HUES6 (cell line): ENCODE measurements at regions not wholly inside any gene's neighbourhood (a gene's known extent, or its start where the extent isn't known, plus 50 kb on each side); places are given as distances from the start of the nearest gene placed in this dataset.

Experiments
- H3K27ac ChIP-seq: 2 replicates; pipeline ENCODE4 v1.7.0; 2013; ENCODE audit warnings: low read depth, mild to moderate bottlenecking, low read length, inconsistent platforms
- H3K27me3 ChIP-seq: 2 replicates; pipeline ENCODE4 v1.6.1; 2013; ENCODE audit warnings: low read length; ENCODE audit not compliant: control insufficient read depth, insufficient read depth
- H3K36me3 ChIP-seq: 2 replicates; pipeline ENCODE4 v1.6.1; 2013; ENCODE audit warnings: low read length; ENCODE audit not compliant: control insufficient read depth, insufficient read depth
- H3K4me1 ChIP-seq: 2 replicates; pipeline ENCODE4 v1.6.1; 2013; ENCODE audit warnings: low read length; ENCODE audit not compliant: control insufficient read depth, insufficient read depth
- H3K4me3 ChIP-seq: 2 replicates; pipeline ENCODE4 v1.5.1; 2013; ENCODE audit warnings: low read depth, low read length
- H3K9ac ChIP-seq: one replicate; pipeline ENCODE4 v1.6.1; 2013; ENCODE audit warnings: mild to moderate bottlenecking, low read length
- H3K9me3 ChIP-seq: 2 replicates; pipeline ENCODE4 v1.6.1; 2013; ENCODE audit warnings: low read depth, low read length; ENCODE audit not compliant: control insufficient read depth, insufficient read depth

DNA sequence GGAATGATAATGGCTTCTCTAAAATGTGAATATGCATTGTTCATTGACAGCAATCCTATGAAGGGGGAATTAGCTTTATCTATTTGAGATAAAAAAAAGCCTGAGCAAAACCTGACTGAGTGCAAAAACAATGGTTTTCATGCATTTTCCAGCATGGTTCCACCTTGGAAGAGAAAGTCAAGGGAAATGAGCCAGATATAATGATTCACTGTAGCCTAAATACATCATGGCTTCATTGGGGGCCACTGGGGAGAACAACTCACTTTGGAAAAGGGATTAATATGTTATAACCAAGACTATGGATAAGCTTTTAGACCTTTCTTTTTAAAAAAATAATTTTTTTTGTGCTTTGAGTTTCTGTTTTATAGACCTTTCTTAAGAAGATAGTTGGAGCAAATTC, 679.7 kb downstream of the NYAP2 start:
- Histone ChIP-seq H3K4me1 (no peaks in the 10 kb centered on the region), H3K9me3 (peaks cover 5% of the 10 kb centered on the region), H3K4me3 (no peak overlapping the region), H3K27me3 (no peaks in the 10 kb centered on the region), H3K27ac (no peak overlapping the region), H3K9ac (no peak overlapping the region), H3K36me3 (no peaks in the 10 kb centered on the region)

GRCh38 chr2:226078666-226079065, 679.2 kb downstream of the NYAP2 start:
- H3K9ac ChIP-seq: no peak overlapping the region
- no peaks in the 10 kb centered on the region for H3K36me3 ChIP-seq
- no peaks in the 10 kb centered on the region for H3K9me3 ChIP-seq
- no peaks in the 10 kb centered on the region for H3K27me3 ChIP-seq
- no peak overlapping the region for H3K27ac ChIP-seq
- no peak overlapping the region for H3K4me3 ChIP-seq
- no peaks in the 10 kb centered on the region for H3K4me1 ChIP-seq

DNA sequence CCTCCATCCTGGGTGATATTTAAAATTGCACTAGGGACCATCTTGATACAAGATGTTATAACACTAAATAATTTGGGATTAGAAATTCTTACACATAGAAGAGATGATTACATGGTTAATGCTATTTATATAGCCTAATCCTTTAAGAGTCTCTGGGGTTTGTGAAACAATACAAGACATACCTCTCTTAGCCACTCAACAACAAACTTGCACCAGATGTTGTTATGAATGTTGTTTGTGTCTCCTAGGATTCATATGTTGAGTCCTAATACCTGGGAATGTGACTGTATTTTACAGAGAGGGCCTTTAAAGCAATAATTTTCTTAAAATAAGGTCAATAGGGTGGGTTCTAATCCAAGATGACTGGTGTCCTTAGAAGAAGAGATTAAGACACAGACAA, 678.3 kb downstream of the NYAP2 start:
- Histone ChIP-seq H3K9ac (no peak overlapping the region), H3K27ac (no peak overlapping the region), H3K36me3 (no peaks in the 10 kb centered on the region), H3K4me3 (no peak overlapping the region), H3K4me1 (no peaks in the 10 kb centered on the region), H3K9me3 (no peaks in the 10 kb centered on the region), H3K27me3 (no peaks in the 10 kb centered on the region)

DNA sequence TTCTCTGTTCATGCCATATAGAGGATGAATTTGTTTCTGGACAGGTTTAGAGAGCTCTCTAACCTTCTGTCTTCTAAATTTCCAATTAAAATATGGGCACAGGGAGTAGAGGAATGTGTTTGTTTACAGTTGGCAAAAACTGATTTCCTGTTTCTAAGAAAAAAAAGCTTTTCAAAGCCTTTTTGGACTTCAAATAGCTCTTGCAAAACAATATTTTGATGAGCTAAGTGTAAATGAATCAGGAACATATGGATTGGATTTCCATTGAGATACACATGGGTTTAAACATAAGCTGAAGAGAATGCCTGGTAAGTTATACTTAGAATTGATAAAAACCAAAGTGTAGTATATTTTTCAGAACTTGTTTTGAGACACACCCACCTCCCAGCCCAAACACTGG, 677.5 kb downstream of the NYAP2 start:
- H3K4me3 ChIP-seq: no peak overlapping the region
- no peak overlapping the region for H3K27ac ChIP-seq

DNA sequence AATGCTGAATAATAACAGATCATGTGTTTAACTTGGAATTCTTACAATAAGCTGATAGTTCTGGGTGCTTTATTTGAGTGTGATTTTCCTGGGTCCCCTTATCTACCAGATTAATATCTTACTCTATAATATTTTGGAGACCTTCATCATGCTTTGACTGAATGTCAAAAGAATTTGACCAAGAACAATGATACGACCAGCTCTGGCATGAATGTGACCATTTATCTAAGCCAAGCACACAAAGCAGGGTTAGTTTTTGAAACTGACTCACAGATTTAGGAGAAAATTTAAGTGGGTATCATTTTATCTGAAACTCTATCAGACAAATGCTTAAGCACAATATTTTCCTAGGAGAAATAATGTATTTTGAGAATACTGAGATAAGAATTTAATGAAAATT, 677.0 kb downstream of the NYAP2 start:
- Histone ChIP-seq H3K36me3 (no peaks in the 10 kb centered on the region), H3K27ac (no peak overlapping the region), H3K27me3 (no peaks in the 10 kb centered on the region), H3K9me3 (no peaks in the 10 kb centered on the region), H3K4me3 (no peak overlapping the region), H3K4me1 (no peaks in the 10 kb centered on the region), H3K9ac (no peak overlapping the region)

More for the DNA sequence above, 677.5 kb downstream of the NYAP2 start:
- Histone ChIP-seq H3K9ac (no peak overlapping the region), H3K36me3 (no peaks in the 10 kb centered on the region), H3K27me3 (no peaks in the 10 kb centered on the region), H3K4me1 (no peaks in the 10 kb centered on the region), H3K9me3 (no peaks in the 10 kb centered on the region)

DNA sequence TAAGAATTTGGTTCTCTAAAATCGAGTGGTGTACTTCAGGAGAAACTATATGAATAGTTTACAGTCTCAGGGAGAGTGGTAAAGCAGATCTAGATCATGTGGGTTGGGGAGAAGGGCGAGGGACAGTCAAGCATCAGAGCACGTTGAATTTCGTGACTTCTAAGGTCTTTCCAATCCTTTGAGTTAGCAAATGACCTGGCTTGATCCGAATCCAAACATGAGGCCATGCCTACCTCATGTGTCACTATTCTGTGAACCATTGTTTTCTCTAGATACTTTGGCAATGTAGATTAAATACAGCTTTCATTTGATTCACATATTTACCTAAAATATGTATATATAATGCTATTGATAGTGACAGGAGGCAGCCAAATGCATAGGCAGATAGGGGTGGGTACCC, 674.9 kb downstream of the NYAP2 start:
- H3K36me3 ChIP-seq: no peaks in the 10 kb centered on the region
- no peaks in the 10 kb centered on the region for H3K4me1 ChIP-seq
- no peaks in the 10 kb centered on the region for H3K9me3 ChIP-seq
- H3K27ac ChIP-seq: no peak overlapping the region
- H3K9ac ChIP-seq: no peak overlapping the region
- H3K27me3 ChIP-seq: no peaks in the 10 kb centered on the region
- no peak overlapping the region for H3K4me3 ChIP-seq

- Histone ChIP-seq H3K4me1 (no peaks in the 10 kb centered on the region), H3K9ac (no peak overlapping the region), H3K27ac (no peak overlapping the region), H3K4me3 (no peak overlapping the region), H3K27me3 (no peaks in the 10 kb centered on the region), H3K9me3 (no peaks in the 10 kb centered on the region), H3K36me3 (no peaks in the 10 kb centered on the region)
These were observed 674.1 kb downstream of the NYAP2 start for GRCh38 chr2:226073496-226074160.

DNA sequence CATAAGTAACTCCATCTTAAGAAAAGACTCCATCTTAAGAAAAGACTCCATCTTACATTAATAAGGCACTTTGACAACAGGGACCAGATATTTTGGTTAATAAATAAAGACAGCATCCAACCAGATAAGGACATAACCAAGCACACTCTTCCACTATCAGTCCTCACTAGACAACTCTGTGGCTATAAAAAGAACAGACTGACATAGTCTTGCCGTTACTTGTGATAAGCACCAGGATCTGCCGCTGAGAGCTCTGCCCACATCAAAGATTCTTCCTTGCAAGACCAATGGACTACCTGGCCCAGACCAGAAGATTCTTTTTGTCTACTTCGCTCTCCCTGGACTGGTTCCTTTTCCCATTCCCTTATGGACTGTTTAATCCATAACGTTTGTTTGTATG, 667.4 kb downstream of the NYAP2 start:
- Histone ChIP-seq H3K27me3 (no peaks in the 10 kb centered on the region), H3K36me3 (no peaks in the 10 kb centered on the region), H3K4me1 (no peaks in the 10 kb centered on the region), H3K9me3 (no peaks in the 10 kb centered on the region), H3K27ac (no peak overlapping the region), H3K9ac (no peak overlapping the region), H3K4me3 (no peak overlapping the region)

- Histone ChIP-seq H3K27ac (no peak overlapping the region), H3K4me1 (no peaks in the 10 kb centered on the region), H3K36me3 (no peaks in the 10 kb centered on the region), H3K27me3 (no peaks in the 10 kb centered on the region), H3K9ac (no peak overlapping the region), H3K9me3 (no peaks in the 10 kb centered on the region), H3K4me3 (no peak overlapping the region)
These were observed 666.9 kb downstream of the NYAP2 start for GRCh38 chr2:226066391-226066790.

- no peak overlapping the region for H3K27ac ChIP-seq
- H3K4me3 ChIP-seq: no peak overlapping the region
- H3K27me3 ChIP-seq: no peaks in the 10 kb centered on the region
- no peaks in the 10 kb centered on the region for H3K9me3 ChIP-seq
- no peaks in the 10 kb centered on the region for H3K4me1 ChIP-seq
- no peaks in the 10 kb centered on the region for H3K36me3 ChIP-seq
- no peak overlapping the region for H3K9ac ChIP-seq
These were observed 665.5 kb downstream of the NYAP2 start for GRCh38 chr2:226064932-226065570.

- Histone ChIP-seq H3K9ac (no peak overlapping the region), H3K9me3 (no peaks in the 10 kb centered on the region), H3K4me3 (no peak overlapping the region), H3K36me3 (no peaks in the 10 kb centered on the region), H3K27me3 (no peaks in the 10 kb centered on the region), H3K4me1 (no peaks in the 10 kb centered on the region), H3K27ac (no peak overlapping the region)
These were observed 664.4 kb downstream of the NYAP2 start for GRCh38 chr2:226063704-226064440.
